Upper lobe of left lung (tissue), 4 donors: ENCODE measurements at regions not wholly inside any gene's neighbourhood (a gene's known extent, or its start where the extent isn't known, plus 50 kb on each side); places are given as distances from the start of the nearest gene placed in this dataset.
"Not testable (repeated sequence)": the region's sequence is repeated elsewhere in the genome, so short reads cannot be mapped to it uniquely, and the experiment has no call there.

Experiments
- POLR2A ChIP-seq, 4 donors: fragments of 450-650 bp; IDR thresholded peaks; one replicate each; pipeline ENCODE4 v1.5.1; 2016 to 2017; ENCODE audit warnings: antibody characterized with exemption in 4 of 4, mild to moderate bottlenecking in 2 of 4
- TF ChIP-seq, protein P1 (sequence below), 6 experiments: fragments of 450-650 bp in 4 of 6; fragments of 200-600 bp in 2 of 6; sonication (generic) in 2 of 6; IDR thresholded peaks; one replicate each; pipeline ENCODE4 v1.5.1; 2016 to 2019; ENCODE audit warnings: antibody characterized with exemption in 6 of 6

DNA sequence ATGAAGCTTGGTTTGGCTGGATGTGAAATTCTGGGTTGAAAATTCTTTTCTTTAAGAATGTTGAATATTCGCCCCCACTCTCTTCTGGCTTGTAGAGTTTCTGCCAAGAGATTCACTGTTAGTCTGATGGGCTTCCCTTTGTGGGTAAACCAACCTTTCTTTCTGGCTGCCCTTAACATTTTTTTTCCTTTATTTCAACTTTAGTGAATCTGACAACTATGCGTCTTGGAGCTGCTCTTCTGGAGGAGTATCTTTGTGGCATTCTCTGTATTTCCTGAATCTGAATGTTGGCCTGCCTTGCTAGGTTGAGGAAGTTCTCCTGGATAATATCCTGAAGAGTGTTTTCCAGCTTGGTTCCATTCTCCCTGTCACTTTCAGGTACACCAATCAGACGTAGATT, 751.2 kb upstream of the MEF2C start:
- TF ChIP-seq POLR2A (IDR thresholded peaks at IDR 0.05): not testable (repeated sequence)
- TF ChIP-seq, protein P1, sequence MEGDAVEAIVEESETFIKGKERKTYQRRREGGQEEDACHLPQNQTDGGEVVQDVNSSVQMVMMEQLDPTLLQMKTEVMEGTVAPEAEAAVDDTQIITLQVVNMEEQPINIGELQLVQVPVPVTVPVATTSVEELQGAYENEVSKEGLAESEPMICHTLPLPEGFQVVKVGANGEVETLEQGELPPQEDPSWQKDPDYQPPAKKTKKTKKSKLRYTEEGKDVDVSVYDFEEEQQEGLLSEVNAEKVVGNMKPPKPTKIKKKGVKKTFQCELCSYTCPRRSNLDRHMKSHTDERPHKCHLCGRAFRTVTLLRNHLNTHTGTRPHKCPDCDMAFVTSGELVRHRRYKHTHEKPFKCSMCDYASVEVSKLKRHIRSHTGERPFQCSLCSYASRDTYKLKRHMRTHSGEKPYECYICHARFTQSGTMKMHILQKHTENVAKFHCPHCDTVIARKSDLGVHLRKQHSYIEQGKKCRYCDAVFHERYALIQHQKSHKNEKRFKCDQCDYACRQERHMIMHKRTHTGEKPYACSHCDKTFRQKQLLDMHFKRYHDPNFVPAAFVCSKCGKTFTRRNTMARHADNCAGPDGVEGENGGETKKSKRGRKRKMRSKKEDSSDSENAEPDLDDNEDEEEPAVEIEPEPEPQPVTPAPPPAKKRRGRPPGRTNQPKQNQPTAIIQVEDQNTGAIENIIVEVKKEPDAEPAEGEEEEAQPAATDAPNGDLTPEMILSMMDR (IDR thresholded peaks at IDR 0.05): not testable (repeated sequence)
